SK-N-SH (cell line): ENCODE measurements at regions not wholly inside any gene's neighbourhood (a gene's known extent, or its start where the extent isn't known, plus 50 kb on each side); places are given as distances from the start of the nearest gene placed in this dataset.

Source experiments
- CHD2 ChIP-seq: fragments of 150-350 bp; IDR thresholded peaks from 2 replicates; pipeline ENCODE4 v1.6.1; 2018; ENCODE audit warnings: low read length; ENCODE audit not compliant: partially characterized antibody
- ELF1 ChIP-seq: IDR thresholded peaks from 2 replicates; pipeline ENCODE4 v1.4.0; 2012
- EP300 ChIP-seq, 2 experiments: IDR thresholded peaks; 2 replicates each; pipeline versions ENCODE4 v1.4.0 to v1.6.1; 2012; ENCODE audit warnings: borderline replicate concordance in 1 of 2, low read depth in 1 of 2, low read length in 1 of 2
- EZH2phosphoT487 ChIP-seq: fragments of 200-600 bp; sonication (generic); IDR thresholded peaks from 2 replicates; pipeline ENCODE4 v1.6.1; 2017; ENCODE audit warnings: low read depth, mixed run types, mild to moderate bottlenecking, antibody characterized with exemption, moderate library complexity, borderline replicate concordance
- FOSL2 ChIP-seq: IDR thresholded peaks from 2 replicates; pipeline ENCODE4 v1.4.0; 2012; ENCODE audit warnings: low read depth, mild to moderate bottlenecking, moderate library complexity, borderline replicate concordance
- FOXJ3 ChIP-seq: sonication (generic); formaldehyde crosslinking; IDR thresholded peaks from 2 replicates; pipeline ENCODE4 v1.5.1; 2020; ENCODE audit warnings: mild to moderate bottlenecking, missing genetic modification reagents
- FOXM1 ChIP-seq: IDR thresholded peaks from 2 replicates; pipeline ENCODE4 v1.4.0; 2012; ENCODE audit warnings: low read depth, mild to moderate bottlenecking
- GABPA ChIP-seq: IDR thresholded peaks from 2 replicates; pipeline ENCODE4 v1.4.0; 2012; ENCODE audit warnings: low read depth, mild to moderate bottlenecking
- JUND ChIP-seq: IDR thresholded peaks from 2 replicates; pipeline ENCODE4 v1.4.0; 2012
- MAX ChIP-seq: IDR thresholded peaks from 2 replicates; pipeline ENCODE4 v1.4.0; 2012; ENCODE audit warnings: low read depth
- NFIC ChIP-seq: IDR thresholded peaks from 2 replicates; pipeline ENCODE4 v1.4.0; 2012; ENCODE audit warnings: borderline replicate concordance
- NRF1 ChIP-seq: IDR thresholded peaks from 2 replicates; pipeline ENCODE4 v1.6.1; 2012; ENCODE audit warnings: low read depth, mild to moderate bottlenecking, low read length
- PBX3 ChIP-seq: IDR thresholded peaks from 2 replicates; pipeline ENCODE4; 2012
- POLR2AphosphoS5 ChIP-seq: IDR thresholded peaks from 2 replicates; pipeline ENCODE4 v1.6.1; 2012; ENCODE audit warnings: low read depth, low read length
- RAD21 ChIP-seq: IDR thresholded peaks from 2 replicates; pipeline ENCODE4 v1.6.1; 2012; ENCODE audit warnings: mild to moderate bottlenecking, low read length
- RCOR1 ChIP-seq: fragments of 150-350 bp; IDR thresholded peaks from 2 replicates; pipeline ENCODE4 v1.6.1; 2017; ENCODE audit warnings: antibody characterized with exemption, low read length
- REST ChIP-seq: IDR thresholded peaks from 2 replicates; pipeline ENCODE4 v1.6.1; 2012; ENCODE audit warnings: mild to moderate bottlenecking, low read depth, low read length, moderate library complexity
- RFX5 ChIP-seq: IDR thresholded peaks from 2 replicates; pipeline ENCODE4 v1.6.1; 2012; ENCODE audit warnings: mild to moderate bottlenecking, improper control_type of control experiment, low read length
- SIN3A ChIP-seq: IDR thresholded peaks from 2 replicates; pipeline ENCODE4 v1.6.1; 2012; ENCODE audit warnings: low read depth, mild to moderate bottlenecking, low read length, moderate library complexity, borderline replicate concordance
- SMC3 ChIP-seq: IDR thresholded peaks from 2 replicates; pipeline ENCODE4 v1.6.1; 2012; ENCODE audit warnings: low read depth, low read length, improper control_type of control experiment
- TAF1 ChIP-seq: IDR thresholded peaks from 2 replicates; pipeline ENCODE4 v1.6.1; 2012; ENCODE audit warnings: low read depth, mild to moderate bottlenecking, low read length, moderate library complexity, borderline replicate concordance
- TCF12 ChIP-seq: IDR thresholded peaks from 2 replicates; pipeline ENCODE4 v1.4.0; 2012
- TEAD4 ChIP-seq: IDR thresholded peaks from 2 replicates; pipeline ENCODE4 v1.4.0; 2012; ENCODE audit warnings: mild to moderate bottlenecking, borderline replicate concordance; ENCODE audit not compliant: insufficient read depth
- USF1 ChIP-seq: IDR thresholded peaks from 2 replicates; pipeline ENCODE4 v1.4.0; 2012; ENCODE audit warnings: low read depth, borderline replicate concordance
- USF2 ChIP-seq: fragments of 150-350 bp; IDR thresholded peaks from 2 replicates; pipeline ENCODE4 v1.6.1; 2017; ENCODE audit warnings: antibody characterized with exemption, low read length, low read depth, borderline replicate concordance
- YY1 ChIP-seq: IDR thresholded peaks from 2 replicates; pipeline ENCODE4 v1.4.0; 2012; ENCODE audit warnings: low read depth, mild to moderate bottlenecking
- ZBTB33 ChIP-seq: IDR thresholded peaks from 2 replicates; pipeline ENCODE4 v1.4.0; 2012; ENCODE audit warnings: low read depth, borderline replicate concordance

GRCh38 chr1:55974714-55975441 lies 604.5 kb downstream of the PLPP3 start (continued):
- TF ChIP-seq REST (no peak), EZH2phosphoT487 (no peak), ZBTB33 (no peak), PBX3 (peak; percentile 43), GABPA (no peak), ELF1 (no peak), SIN3A (no peak), TEAD4 (peak; percentile 63; the same call in 1 of the 2 replicates), FOXM1 (0 out of 2 replicates have a peak, but pooled peaks have one; percentile 59), EP300 (IDR thresholded peaks at IDR 0.05; ENCODE audit: borderline replicate concordance in 1 of 2, low read depth in 1 of 2, low read length in 1 of 2) (peak in 1 of 2 experiments; percentile 85; a peak in 3 of 4 replicates), FOXJ3 (CRISPR knock-in tag) (no peak), RAD21 (no peak), YY1 (no peak), RCOR1 (no peak), NRF1 (no peak), RFX5 (no peak), NFIC (peak; percentile 68; the same call in 1 of the 2 replicates), TAF1 (no peak), FOSL2 (peak; percentile 61; the same call in 1 of the 2 replicates), JUND (peak; percentile 66), USF1 (no peak), TCF12 (peak; percentile 70), POLR2AphosphoS5 (peak; percentile 39), USF2 (no peak), MAX (0 out of 2 replicates have a peak, but pooled peaks have one; percentile 22), SMC3 (0 out of 2 replicates have a peak, but pooled peaks have one; percentile 9), CHD2 (no peak)
